Suppressor macrophage (primary cell): ENCODE measurements at regions not wholly inside any gene's neighbourhood (a gene's known extent, or its start where the extent isn't known, plus 50 kb on each side); places are given as distances from the start of the nearest gene placed in this dataset.
A peak's percentile ranks its signal among the peaks of the same experiment; 100 is the strongest.

Experiments
- DNase-seq, 4 experiments: peaks; one replicate each; pipeline ENCODE4 v3.0.0-alpha.2; 2020 to 2022

GRCh38 chr2:181771356-181771755, 91.0 kb upstream of the NEUROD1 start:
- DNase-seq: no peak

- DNase-seq: no peak
These were observed 92.0 kb upstream of the NEUROD1 start for GRCh38 chr2:181772334-181772733.

- no peak for DNase-seq
These were observed 92.5 kb upstream of the NEUROD1 start for GRCh38 chr2:181772777-181773176.

GRCh38 chr2:181774685-181775084, 94.4 kb upstream of the NEUROD1 start:
- peak; percentile 28 to 51 (median 44) for DNase-seq

- no peak for DNase-seq
These were observed 96.0 kb upstream of the NEUROD1 start for GRCh38 chr2:181776336-181776735.

- no peak for DNase-seq
These were observed 97.4 kb upstream of the NEUROD1 start for GRCh38 chr2:181777734-181778133.

GRCh38 chr2:181778621-181779201, 98.4 kb upstream of the NEUROD1 start:
- DNase-seq: no peak

GRCh38 chr2:181779288-181780021, 99.1 kb upstream of the NEUROD1 start:
- no peak for DNase-seq

- peak; percentile 41 to 65 (median 62) for DNase-seq
These were observed 99.8 kb upstream of the NEUROD1 start for GRCh38 chr2:181780047-181780651.

GRCh38 chr2:181780657-181781056, 100.3 kb upstream of the NEUROD1 start:
- DNase-seq: peak in 3 of 4 experiments; percentile 5 to 22 (median 12)

GRCh38 chr2:181781078-181781786, 100.9 kb upstream of the NEUROD1 start:
- DNase-seq: peak; percentile 42 to 77 (median 75)

GRCh38 chr2:181782660-181783059, 102.3 kb upstream of the NEUROD1 start:
- no peak for DNase-seq

GRCh38 chr2:181784556-181784955, 104.2 kb upstream of the NEUROD1 start:
- DNase-seq: no peak

- DNase-seq: no peak
These were observed 105.5 kb upstream of the NEUROD1 start for GRCh38 chr2:181785691-181786344.

GRCh38 chr2:181786371-181787228, 104.9 kb upstream of the ITPRID2 start:
- peak in 1 of 4 experiments; percentile 4 for DNase-seq

GRCh38 chr2:181787310-181788048, 104.1 kb upstream of the ITPRID2 start:
- peak in 1 of 4 experiments; percentile 42 for DNase-seq

- DNase-seq: no peak
These were observed 102.5 kb upstream of the ITPRID2 start for GRCh38 chr2:181788897-181789555.

- no peak for DNase-seq
These were observed 101.6 kb upstream of the ITPRID2 start for GRCh38 chr2:181789827-181790448.

- DNase-seq: peak in 1 of 4 experiments; percentile 38
These were observed 100.5 kb upstream of the ITPRID2 start for GRCh38 chr2:181790716-181791649.
